ENCODE measurements at regions not wholly inside any gene's neighbourhood (a gene's known extent, or its start where the extent isn't known, plus 50 kb on each side); places are given as distances from the start of the nearest gene placed in this dataset.

DNA sequence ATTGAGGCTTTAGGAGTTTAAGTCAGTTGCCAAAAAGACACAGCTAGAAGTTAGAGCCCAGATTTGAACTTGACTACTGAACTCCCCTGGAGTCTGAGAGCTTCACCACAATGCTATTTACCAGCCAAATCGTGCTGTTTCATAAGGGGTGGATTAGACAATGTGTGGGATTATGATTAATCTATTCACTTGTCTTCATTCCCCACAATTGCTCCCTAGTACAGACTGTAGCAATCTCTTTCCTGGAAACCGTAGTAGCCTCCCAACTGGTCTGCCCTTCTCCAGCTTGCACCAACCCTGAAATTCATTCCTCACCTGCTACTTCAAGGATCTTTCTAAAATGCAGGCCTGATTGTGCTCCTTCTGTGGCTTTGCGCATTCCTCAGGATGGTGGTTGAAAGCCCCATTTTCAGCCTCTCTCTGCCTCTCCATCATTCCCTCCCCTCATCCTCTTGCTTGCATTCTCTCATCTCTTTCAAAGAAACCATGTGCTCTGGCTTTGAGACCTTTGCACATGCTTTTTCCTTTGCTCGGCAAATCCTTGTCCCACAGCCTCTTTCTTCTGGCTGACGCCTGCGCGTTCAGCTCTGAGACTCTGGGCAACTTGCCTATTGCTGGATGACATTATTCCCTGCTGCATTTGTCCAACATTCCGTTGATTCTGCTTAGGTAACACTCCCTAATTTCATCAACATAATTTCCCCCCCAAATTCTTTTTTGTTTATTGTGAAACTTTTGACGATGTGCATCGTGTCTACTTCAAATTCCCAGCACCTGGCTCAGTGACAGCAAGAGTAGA lies 145.1 kb downstream of the ADRA2A start:
- Histone ChIP-seq H3K9me1 (replicated peaks; ENCODE audit: control insufficient read depth, extremely low read depth, insufficient read depth, low read length) (no peaks in the 10 kb centered on the region), H4K20me1 (replicated peaks; ENCODE audit: control insufficient read depth, extremely low read depth, insufficient read depth, low read length) (no peaks in the 10 kb centered on the region), H3K4me3 (replicated peaks in 1 of 3; ENCODE audit: insufficient read depth in 1 of 3, low read depth in 1 of 3, low read length in 3 of 3) (no peak overlapping the region), H3K9me3 (replicated peaks; ENCODE audit: control insufficient read depth, insufficient read depth, low read length) (peaks cover 2% of the 10 kb centered on the region), H3K79me2 (ENCODE audit: control insufficient read depth, insufficient read depth, low read length) (no peaks in the 10 kb centered on the region), H3K36me3 (ENCODE audit: control insufficient read depth in 2 of 2, extremely low read depth in 1 of 2, insufficient read depth in 2 of 2, low read length in 2 of 2) (no peaks in the 10 kb centered on the region), H3K4me1 (ENCODE audit: control insufficient read depth, extremely low read depth, insufficient read depth, low read length) (no peaks in the 10 kb centered on the region), H2AFZ (ENCODE audit: low read depth, low read length) (no peak overlapping the region), H3K4me2 (ENCODE audit: insufficient read depth, low read length) (no peak overlapping the region), H3K27ac (ENCODE audit: insufficient read depth, low read depth, low read length) (no peak overlapping the region), H3K9ac (replicated peaks; ENCODE audit: extremely low read depth, insufficient read depth, low read length) (no peak overlapping the region), H3K27me3 (ENCODE audit: control insufficient read depth in 2 of 2, insufficient read depth in 2 of 2, low read length in 2 of 2) (no peaks in the 10 kb centered on the region)
- CTCF ChIA-PET: no interaction called here
- BruUV-seq (replicated peaks): no TSS peak
- TF ChIP-seq JUN (IDR thresholded peaks at IDR 0.05; ENCODE audit: borderline replicate concordance, insufficient read depth, insufficient read length, low read depth) (no peak), GATA2 (IDR thresholded peaks at IDR 0.05; ENCODE audit: insufficient read depth, insufficient read length, low read depth, low read length) (no peak), MYC (IDR thresholded peaks at IDR 0.05; ENCODE audit: low read depth, low read length) (no peak), FOS (IDR thresholded peaks at IDR 0.05; ENCODE audit: borderline replicate concordance, insufficient read depth, low read length) (no peak), POLR2A (IDR thresholded peaks at IDR 0.05; ENCODE audit: low read depth, low read length) (no peak), POLR2AphosphoS5 (IDR thresholded peaks at IDR 0.05; ENCODE audit: insufficient read depth, low read depth, low read length) (no peak), EZH2 (IDR thresholded peaks at IDR 0.05; ENCODE audit: borderline replicate concordance, low read depth, low read length, severe bottlenecking) (no peak)
- TF ChIP-seq, protein P1, sequence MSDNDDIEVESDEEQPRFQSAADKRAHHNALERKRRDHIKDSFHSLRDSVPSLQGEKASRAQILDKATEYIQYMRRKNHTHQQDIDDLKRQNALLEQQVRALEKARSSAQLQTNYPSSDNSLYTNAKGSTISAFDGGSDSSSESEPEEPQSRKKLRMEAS (IDR thresholded peaks at IDR 0.05; ENCODE audit: insufficient read depth, insufficient read length): no peak
- TF ChIP-seq, protein P2, sequence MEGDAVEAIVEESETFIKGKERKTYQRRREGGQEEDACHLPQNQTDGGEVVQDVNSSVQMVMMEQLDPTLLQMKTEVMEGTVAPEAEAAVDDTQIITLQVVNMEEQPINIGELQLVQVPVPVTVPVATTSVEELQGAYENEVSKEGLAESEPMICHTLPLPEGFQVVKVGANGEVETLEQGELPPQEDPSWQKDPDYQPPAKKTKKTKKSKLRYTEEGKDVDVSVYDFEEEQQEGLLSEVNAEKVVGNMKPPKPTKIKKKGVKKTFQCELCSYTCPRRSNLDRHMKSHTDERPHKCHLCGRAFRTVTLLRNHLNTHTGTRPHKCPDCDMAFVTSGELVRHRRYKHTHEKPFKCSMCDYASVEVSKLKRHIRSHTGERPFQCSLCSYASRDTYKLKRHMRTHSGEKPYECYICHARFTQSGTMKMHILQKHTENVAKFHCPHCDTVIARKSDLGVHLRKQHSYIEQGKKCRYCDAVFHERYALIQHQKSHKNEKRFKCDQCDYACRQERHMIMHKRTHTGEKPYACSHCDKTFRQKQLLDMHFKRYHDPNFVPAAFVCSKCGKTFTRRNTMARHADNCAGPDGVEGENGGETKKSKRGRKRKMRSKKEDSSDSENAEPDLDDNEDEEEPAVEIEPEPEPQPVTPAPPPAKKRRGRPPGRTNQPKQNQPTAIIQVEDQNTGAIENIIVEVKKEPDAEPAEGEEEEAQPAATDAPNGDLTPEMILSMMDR (IDR thresholded peaks at IDR 0.05; ENCODE audit: extremely low read depth in 1 of 2, insufficient read depth in 1 of 2, low read depth in 1 of 2, low read length in 2 of 2): no peak
- dilution Hi-C loops (cut with MboI; ENCODE audit: extremely low pct_ligation_motif_present, low sequenced_read_pairs): no loop called here
- POLR2A ChIA-PET: no interaction called here
- no peak for DNase-seq (ENCODE audit: low read depth, low spot score)
- no peak for FAIRE-seq
- intact Hi-C loops (cut with micrococcal nuclease): no loop called here

Measured in endothelial cell of umbilical vein (primary cell).